Amniotic stem cell (primary cell): ENCODE measurements at regions not wholly inside any gene's neighbourhood (a gene's known extent, or its start where the extent isn't known, plus 50 kb on each side); places are given as distances from the start of the nearest gene placed in this dataset.

Experiments
- DNase-seq: peaks from one replicate; lab custom pipeline; 2025; lab: John Stamatoyannopoulos, UW

GRCh38 chr14:35222324-35222723 lies 69.9 kb upstream of the PSMA6 start:
- DNase-seq = no peak

- DNase-seq = no peak
These were observed 69.2 kb upstream of the PSMA6 start for GRCh38 chr14:35222872-35223466.

- DNase-seq = no peak
These were observed 68.3 kb upstream of the PSMA6 start for GRCh38 chr14:35223927-35224326.

- DNase-seq = no peak
These were observed 67.6 kb upstream of the PSMA6 start for GRCh38 chr14:35224615-35225014.

GRCh38 chr14:35229084-35229791 lies 62.9 kb upstream of the PSMA6 start:
- DNase-seq = no peak

- DNase-seq = no peak
These were observed 62.4 kb upstream of the PSMA6 start for GRCh38 chr14:35229792-35230089.

GRCh38 chr14:35231207-35231760 lies 60.9 kb upstream of the PSMA6 start:
- DNase-seq = no peak

- DNase-seq = no peak
These were observed 58.0 kb upstream of the PSMA6 start for GRCh38 chr14:35234012-35234805.

GRCh38 chr14:35235840-35236239 lies 56.3 kb upstream of the PSMA6 start:
- no peak for DNase-seq

- no peak for DNase-seq
These were observed 55.4 kb upstream of the PSMA6 start for GRCh38 chr14:35236806-35237205.

- DNase-seq = no peak
These were observed 52.0 kb upstream of the PSMA6 start for GRCh38 chr14:35240231-35240630.
